DND-41 (cell line): ENCODE measurements at regions not wholly inside any gene's neighbourhood (a gene's known extent, or its start where the extent isn't known, plus 50 kb on each side); places are given as distances from the start of the nearest gene placed in this dataset.

Experiments
- EZH2 ChIP-seq: IDR thresholded peaks from 3 replicates; pipeline ENCODE4 v1.6.1; 2012; ENCODE audit warnings: borderline replicate concordance, low read depth, mild to moderate bottlenecking, moderate library complexity, low read length, inconsistent platforms; ENCODE audit not compliant: severe bottlenecking
- TF ChIP-seq, protein P1 (sequence below): IDR thresholded peaks from 2 replicates; pipeline ENCODE4 v1.5.1; 2012; ENCODE audit warnings: borderline replicate concordance, low read length, moderate library complexity, mild to moderate bottlenecking; ENCODE audit not compliant: poor library complexity, severe bottlenecking; ENCODE audit errors: extremely low read depth

DNA sequence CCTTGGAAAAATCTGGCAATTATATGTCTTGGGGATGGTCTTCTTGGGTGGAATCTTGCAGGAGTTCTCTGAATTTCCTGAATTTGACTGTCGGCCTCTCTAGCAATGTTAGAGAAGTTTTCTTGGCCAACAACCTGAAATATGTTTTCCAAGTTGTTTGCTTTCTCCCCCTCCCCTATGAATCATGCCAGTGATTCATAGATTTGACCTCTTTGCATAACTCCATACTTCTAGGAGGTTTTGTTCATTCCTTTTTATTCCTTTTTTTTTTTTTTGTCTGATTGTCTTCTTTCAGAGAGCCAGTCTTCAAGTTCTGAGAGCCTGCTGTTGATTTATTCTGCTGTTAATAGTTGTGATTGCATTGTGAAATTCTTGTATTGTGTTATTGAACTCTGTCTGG lies 56.7 kb upstream of the SLC44A1 start:
- TF ChIP-seq, protein P1, sequence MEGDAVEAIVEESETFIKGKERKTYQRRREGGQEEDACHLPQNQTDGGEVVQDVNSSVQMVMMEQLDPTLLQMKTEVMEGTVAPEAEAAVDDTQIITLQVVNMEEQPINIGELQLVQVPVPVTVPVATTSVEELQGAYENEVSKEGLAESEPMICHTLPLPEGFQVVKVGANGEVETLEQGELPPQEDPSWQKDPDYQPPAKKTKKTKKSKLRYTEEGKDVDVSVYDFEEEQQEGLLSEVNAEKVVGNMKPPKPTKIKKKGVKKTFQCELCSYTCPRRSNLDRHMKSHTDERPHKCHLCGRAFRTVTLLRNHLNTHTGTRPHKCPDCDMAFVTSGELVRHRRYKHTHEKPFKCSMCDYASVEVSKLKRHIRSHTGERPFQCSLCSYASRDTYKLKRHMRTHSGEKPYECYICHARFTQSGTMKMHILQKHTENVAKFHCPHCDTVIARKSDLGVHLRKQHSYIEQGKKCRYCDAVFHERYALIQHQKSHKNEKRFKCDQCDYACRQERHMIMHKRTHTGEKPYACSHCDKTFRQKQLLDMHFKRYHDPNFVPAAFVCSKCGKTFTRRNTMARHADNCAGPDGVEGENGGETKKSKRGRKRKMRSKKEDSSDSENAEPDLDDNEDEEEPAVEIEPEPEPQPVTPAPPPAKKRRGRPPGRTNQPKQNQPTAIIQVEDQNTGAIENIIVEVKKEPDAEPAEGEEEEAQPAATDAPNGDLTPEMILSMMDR = no peak
- TF ChIP-seq EZH2 = no peak
